GM18520 (cell line): ENCODE measurements at regions not wholly inside any gene's neighbourhood (a gene's known extent, or its start where the extent isn't known, plus 50 kb on each side); places are given as distances from the start of the nearest gene placed in this dataset.
"Not testable (repeated sequence)": the region's sequence is repeated elsewhere in the genome, so short reads cannot be mapped to it uniquely, and the experiment has no call there.

Source experiments
- ATAC-seq: cut with Tn5 transposase; IDR thresholded peaks from one replicate; pipeline ENCODE4 v1.9.1; 2021; ENCODE audit not compliant: unreplicated experiment

- ATAC-seq: not testable (repeated sequence)
Measured at GRCh38 chr10:120109725-120110124, 217.2 kb downstream of the SEC23IP start.

DNA sequence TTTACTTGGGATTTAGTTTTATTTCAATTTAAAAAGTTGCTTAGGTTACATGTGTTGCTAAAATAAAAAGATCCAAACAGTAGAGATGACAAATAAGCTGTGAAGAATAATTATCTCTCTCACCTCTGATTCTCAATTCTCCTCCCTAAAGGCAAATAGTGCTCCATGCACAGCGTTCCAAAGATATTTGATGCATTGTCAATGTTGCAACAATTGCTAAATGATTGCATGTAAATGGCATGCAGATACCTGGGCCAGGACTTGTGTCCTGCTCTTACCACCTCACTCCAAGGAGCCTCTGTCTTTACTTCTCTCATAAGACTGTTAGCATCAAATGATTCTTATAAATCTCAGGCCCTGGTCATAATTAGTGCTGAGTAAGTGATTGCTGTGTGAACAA is 217.7 kb downstream of the SEC23IP start:
- ATAC-seq: no peak

DNA sequence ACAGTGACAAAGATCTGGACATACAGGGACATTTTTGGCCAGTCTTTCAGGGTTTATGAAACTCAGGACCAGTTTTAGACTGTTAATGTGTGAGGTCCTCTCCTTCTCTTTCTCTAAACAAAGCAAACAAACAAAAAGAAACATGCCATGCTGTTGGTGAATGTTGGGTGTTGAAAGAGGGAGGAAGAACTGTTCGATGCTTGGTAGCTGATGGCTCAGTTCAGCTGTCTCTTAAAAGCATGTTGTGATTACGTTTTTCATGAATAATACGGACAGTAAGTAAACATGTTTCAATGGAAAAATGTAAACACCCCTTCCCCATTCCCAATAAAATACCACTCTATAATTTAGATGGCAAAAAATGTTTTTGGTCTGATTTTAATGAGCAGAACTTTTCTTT is 219.1 kb downstream of the SEC23IP start:
- ATAC-seq: no peak

DNA sequence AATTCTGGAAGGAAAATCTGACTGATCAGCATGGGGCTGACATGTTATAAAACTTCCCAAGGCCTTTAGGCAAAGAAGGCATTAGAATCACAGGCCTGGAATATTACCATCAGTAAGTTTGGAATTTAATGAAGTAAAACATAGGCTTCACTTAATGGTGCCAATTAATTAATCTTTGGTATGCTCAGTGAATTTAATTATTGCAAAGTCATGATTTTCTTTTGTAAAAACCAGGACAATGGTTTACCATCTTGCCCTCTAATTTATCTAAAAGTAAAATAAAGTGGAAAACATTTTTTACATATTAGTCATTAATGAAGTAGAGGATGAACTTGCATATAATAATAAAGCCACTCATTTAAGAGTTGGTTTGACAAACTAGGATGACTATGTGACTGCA is 220.3 kb downstream of the SEC23IP start:
- no peak for ATAC-seq

DNA sequence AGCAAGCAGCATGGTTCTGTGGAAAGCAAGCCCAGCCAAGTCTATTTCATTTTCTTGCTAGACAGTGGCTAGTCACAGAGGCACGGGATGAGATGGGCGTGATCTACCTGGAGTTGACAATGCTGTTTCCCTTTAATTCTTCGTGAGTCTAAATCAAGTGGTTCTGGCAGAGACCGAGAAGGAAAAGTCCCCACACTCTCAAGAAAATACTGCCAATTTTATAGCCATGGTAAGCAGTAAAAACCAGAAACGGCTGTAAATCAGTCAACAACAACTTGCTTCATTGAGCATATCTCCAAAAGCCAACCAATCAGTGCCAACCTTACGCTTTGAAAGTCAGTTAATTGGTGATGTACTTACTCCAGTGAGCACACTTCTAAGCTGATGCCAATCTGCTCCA is 223.4 kb downstream of the SEC23IP start:
- ATAC-seq: no peak

- ATAC-seq: no peak
Measured at GRCh38 chr10:120121768-120122167, 229.2 kb downstream of the SEC23IP start.

DNA sequence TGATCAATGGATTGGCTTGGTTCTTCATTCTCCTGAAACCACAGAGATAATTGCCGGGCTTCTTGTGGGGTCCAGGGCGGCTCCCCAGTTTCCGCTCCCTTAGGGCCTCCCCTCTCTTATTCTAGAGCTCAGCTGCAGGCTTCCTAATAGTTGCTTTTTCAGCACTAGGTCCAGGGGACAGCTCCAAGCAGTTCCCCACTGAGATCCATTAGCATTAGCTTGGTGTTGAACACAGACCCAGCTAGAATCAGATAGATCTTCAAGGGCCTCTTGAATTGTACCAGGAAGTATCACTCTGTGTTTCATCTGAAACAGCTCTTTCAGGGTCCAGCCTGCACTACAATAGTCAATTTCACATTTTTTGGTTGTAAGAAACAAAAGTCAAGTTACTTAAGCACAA is 238.7 kb downstream of the SEC23IP start:
- ATAC-seq: no peak

- no peak for ATAC-seq
Measured at GRCh38 chr10:120132811-120133210, 240.3 kb downstream of the SEC23IP start.

DNA sequence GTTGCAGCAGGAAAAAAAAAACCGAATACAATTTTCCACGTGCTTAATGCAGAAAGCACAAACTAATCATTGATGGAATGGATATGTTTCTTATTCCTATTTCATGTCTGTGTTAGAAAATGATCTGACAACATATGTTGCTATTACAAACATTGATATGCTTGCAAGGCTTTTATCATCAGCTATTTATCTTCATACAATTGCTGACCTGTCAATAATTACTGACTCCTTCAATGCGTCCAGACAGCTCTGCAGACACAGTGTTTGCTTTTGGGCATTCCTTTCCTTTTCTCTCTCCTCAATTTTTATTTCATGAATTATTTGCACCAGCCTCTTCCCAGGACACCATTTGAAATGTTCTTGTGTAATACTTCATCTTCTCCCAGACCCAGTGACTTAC is 246.2 kb downstream of the SEC23IP start:
- no peak for ATAC-seq

- ATAC-seq: no peak
Measured at GRCh38 chr10:120145107-120145506, 252.6 kb downstream of the SEC23IP start.

- ATAC-seq: no peak
Measured at GRCh38 chr10:120156614-120157274, 264.2 kb downstream of the SEC23IP start.

DNA sequence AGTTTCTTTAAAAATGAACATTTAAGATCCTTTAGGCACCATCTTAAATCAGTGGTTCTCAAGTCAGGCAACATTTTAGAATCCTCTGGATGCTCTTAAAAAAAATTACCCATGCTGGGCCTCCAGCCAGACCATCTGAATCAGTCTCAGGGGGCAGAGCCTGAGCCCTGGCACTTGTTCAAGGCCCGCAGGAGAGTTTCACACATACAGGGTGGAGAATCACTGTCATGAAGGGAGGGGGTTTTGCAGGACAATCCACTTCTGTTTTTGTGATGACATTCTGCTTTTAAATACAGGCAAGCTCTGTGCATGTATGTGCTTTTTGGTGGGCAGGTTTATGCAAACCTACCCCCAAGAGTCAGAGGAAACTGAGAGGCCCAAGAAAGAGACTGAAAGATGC is 268.6 kb downstream of the SEC23IP start:
- ATAC-seq: no peak

- ATAC-seq: no peak
Measured at GRCh38 chr10:120162471-120162870, 269.9 kb downstream of the SEC23IP start.

DNA sequence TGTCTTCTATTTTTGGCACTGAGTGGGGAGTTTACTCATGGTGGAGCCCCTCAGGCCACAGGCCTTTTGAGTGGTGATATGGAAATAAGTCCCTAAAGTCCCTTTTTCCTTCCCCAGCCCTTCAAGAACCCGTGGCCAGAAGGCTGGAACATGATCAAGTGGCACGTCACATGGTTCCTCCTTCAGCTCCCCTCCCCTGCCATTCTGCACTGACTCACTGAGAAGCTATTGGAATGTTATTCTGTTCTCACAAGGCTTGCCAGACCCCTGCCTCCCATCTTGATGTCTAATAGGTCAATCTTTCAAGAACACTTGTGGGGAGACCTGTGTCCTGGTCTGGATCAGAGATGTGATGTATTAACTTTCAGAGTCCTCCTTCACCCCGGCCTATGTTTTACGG is 279.8 kb downstream of the SEC23IP start:
- ATAC-seq: no peak

GRCh38 chr10:120174491-120174890 is 282.0 kb downstream of the SEC23IP start:
- no peak for ATAC-seq

GRCh38 chr10:120177330-120177729 is 279.7 kb upstream of the PLPP4 start:
- ATAC-seq: no peak

- no peak for ATAC-seq
Measured at GRCh38 chr10:120180160-120180559, 276.9 kb upstream of the PLPP4 start.

DNA sequence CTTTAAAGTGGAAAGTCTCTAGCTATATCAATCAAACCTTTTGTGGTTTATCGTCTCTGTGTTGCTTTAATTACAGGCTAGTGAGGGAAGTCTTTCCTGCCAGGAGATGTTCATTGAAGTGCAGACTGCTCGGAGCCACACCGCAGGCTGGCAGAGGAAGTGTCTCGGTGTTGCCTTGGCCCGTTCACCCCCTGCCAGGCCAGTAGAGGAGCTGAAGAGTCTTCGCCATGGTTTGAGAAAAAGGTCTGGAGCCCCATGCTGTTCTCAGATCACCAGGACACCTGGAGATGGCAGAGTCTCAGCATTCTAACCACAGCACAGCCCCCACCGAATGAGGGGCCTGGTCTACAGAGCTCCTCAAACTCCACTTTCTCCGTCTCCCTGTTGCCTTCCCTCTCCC is 275.9 kb upstream of the PLPP4 start:
- ATAC-seq: no peak

GRCh38 chr10:120182431-120182830 is 274.6 kb upstream of the PLPP4 start:
- ATAC-seq: no peak

DNA sequence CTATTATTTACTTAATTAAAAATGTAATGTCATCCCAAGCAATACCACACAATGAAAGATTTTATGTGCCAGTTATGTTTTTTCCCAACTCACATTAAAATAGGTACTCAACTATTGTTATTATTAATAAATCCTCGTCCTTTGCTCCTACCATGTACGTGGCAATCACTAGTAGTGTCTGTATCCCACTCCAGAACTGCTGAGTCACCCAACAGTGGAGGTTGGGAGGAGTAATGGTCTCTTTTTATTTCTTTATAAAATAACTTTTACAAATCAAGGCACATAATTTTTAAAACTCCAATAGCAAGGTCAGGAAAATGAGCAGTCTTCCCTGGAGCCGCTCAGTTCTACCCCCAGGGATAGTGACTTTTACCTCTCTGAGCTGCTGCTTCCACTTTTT is 273.5 kb upstream of the PLPP4 start:
- no peak for ATAC-seq

GRCh38 chr10:120184547-120185337 is 272.3 kb upstream of the PLPP4 start:
- ATAC-seq: no peak

- ATAC-seq: no peak
Measured at GRCh38 chr10:120186506-120186905, 270.5 kb upstream of the PLPP4 start.

DNA sequence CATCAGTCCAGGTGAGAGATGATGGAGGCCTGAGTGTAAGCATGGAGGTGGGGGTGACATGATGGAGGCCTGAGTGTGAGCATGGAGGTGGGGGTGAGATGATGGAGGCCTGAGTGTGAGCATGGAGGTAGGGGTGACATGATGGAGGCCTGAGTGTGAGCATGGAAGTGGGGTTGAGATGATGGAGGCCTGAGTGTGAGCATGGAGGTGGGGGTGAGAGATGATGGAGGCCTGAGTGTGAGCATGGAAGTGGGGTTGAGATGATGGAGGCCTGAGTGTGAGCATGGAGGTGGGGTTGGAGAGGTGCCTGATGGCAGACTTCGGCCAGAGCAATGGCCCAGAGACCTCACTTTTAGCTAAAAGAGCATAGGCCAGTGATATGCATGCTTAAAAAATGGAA is 269.9 kb upstream of the PLPP4 start:
- not testable (repeated sequence) for ATAC-seq
